OCI-LY7 (cell line): ENCODE measurements at regions not wholly inside any gene's neighbourhood (a gene's known extent, or its start where the extent isn't known, plus 50 kb on each side); places are given as distances from the start of the nearest gene placed in this dataset.

ENCODE experiments used
- CTCF ChIP-seq: fragments of 200-600 bp; sonication (generic); conservative IDR thresholded peaks from 2 replicates; pipeline ENCODE4 v1.5.1; 2014; ENCODE audit warnings: mild to moderate bottlenecking, antibody characterized with exemption, low read length, moderate library complexity, mixed read lengths
- EZH2phosphoT487 ChIP-seq: fragments of 200-600 bp; sonication (generic); IDR thresholded peaks from 2 replicates; pipeline ENCODE4 v1.6.1; 2018; ENCODE audit warnings: low read depth, borderline replicate concordance, mild to moderate bottlenecking, mixed run types, antibody characterized with exemption, low read length, moderate library complexity, mixed read lengths

DNA sequence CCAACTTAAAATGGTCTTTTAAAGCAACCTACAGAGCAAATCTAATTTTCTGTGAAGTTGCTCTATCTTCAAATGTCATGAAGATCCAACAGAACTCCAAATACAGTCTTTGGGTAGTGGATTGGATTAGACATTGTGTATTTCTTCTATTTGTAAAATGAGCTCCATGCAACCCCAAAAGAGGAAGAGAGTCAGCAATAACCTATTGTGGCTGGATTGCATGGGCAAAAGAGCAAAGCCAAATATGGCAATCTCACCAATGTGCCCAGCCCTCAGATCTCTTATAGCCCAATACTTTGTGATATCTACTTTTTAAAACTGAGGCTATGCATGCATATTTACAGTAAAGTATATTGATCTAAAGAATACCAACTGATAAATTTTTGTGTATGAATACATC is 146.3 kb downstream of the TXNL1 start:
- TF ChIP-seq CTCF (no peak), EZH2phosphoT487 (no peak)
